ENCODE measurements at regions not wholly inside any gene's neighbourhood (a gene's known extent, or its start where the extent isn't known, plus 50 kb on each side); places are given as distances from the start of the nearest gene placed in this dataset.
"Not testable (repeated sequence)": the region's sequence is repeated elsewhere in the genome, so short reads cannot be mapped to it uniquely, and the experiment has no call there.

GRCh38 chr13:28573595-28574373 is 78.9 kb upstream of the FLT1 start:
- DNase-seq, result no peak

DNA sequence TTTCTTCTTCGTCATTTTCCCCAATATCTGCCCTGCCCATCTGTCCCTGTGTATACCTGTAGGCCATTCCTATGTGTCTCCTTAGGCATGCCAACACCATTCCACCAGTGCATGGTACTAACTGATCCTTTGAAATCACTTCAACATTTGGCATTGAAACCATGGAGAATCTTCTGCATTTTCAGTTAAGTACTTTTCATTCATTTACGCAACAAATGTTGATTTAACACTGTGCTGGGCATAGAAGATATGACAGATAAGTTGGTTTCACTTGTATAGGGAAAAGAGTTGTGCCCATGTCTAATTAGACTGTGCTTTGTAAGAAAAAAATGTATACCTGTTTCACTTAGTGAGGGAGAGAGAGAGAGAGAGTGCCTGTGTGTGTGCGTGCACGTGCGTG is 77.9 kb upstream of the FLT1 start:
- DNase-seq, result no peak

DNA sequence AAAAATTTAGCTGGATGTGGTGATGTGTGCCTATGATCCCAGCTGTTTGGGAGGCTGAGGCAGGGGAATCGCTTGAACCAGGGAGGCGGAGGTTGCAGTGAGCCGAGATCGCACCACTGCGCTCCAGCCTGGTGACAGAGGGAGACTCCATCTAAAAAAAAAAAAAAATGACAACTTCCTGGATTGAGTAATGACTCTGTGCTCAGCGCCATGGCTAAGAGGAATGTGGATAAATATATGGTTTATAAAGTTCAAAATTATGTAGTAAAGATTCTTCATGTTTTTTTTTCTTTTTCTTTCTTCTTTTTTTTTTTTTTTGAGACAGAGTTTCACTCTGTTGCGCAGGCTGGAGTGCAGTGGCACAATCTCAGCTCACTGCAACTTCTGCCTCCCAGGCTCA is 75.4 kb upstream of the FLT1 start:
- not testable (repeated sequence) for DNase-seq

- DNase-seq, result no peak
Observed at GRCh38 chr13:28569886-28570285, 75.0 kb upstream of the FLT1 start.

DNA sequence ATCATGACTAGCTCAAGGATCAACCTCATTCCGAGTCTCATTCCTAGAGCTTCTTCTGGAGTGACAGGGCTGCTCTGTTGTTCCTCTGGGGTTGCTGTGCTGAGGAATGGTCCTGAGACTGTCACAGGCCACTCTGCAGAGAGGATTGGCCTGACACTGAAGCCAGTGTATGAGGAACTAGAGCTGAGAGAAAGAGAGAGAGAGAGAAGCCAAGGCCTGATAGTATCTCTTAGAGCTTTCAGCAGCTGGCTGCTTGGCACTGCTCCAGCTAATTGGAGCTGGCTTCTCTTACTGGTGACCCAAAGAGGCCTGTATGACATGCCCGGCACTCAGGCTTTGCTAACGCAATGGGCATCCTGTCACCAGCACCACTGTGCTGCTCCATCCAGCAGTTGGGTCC is 73.4 kb upstream of the FLT1 start:
- peak; percentile 9 for DNase-seq

DNA sequence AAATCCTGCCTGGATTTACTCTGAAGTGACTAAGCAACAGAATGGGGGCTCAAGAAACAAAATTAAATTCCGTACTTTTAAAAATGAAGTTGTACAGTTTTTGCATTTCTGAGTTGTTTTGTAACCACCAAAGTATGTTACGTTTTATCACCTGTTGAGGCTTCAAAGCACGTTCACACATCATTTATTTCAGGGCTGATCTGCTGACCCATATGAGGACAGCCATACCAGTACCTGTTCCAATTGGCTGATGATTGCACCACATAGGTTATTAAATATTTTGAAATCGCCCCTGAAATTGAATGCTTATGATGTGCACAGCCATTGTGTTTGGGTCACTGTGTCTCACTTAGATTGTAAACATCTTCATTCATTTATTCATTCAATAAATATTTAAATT is 72.0 kb upstream of the FLT1 start:
- DNase-seq, result no peak

- no peak for DNase-seq
Observed at GRCh38 chr13:28566283-28566682, 71.4 kb upstream of the FLT1 start.

DNA sequence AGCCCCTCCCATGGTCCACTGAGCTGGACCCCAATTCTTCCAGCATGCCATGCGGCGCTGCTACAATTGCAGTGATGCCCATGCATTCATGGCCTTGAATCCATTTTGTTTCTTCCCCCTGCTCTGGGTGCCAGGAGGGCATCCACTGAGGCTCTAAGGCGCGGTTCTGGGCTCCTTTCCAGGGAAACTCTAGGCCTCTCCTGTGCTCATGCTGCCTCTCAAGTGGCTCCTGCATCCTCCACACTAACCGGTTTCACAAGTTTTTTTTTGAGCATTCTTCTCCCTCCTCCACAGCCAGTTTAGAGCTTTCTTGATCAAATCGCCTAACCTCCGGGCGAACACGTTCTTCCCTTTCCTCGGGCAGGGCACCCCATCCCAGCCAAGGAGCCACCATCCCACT is 69.1 kb upstream of the FLT1 start:
- no peak for DNase-seq

DNA sequence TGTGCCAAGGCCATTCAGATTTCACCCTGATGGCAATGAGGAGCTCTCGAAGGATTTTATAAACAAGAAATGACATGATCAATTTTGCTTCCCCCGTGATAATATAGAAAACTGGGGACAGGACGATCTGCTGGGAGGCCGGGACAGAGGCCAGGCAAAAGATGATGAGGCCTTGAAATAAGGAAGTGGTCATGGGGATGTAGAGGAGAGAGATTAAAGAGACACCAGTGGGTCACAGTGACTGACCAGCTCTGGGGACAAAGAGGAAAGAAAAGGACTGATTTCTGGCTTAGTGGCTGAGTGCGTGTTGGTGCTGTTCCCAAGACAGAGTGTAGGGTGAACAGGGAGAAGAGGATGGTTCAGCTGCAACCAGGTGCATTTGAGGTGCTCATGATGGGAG is 68.7 kb upstream of the FLT1 start:
- DNase-seq, result no peak

GRCh38 chr13:28560612-28561011 is 65.7 kb upstream of the FLT1 start:
- DNase-seq, result no peak

DNA sequence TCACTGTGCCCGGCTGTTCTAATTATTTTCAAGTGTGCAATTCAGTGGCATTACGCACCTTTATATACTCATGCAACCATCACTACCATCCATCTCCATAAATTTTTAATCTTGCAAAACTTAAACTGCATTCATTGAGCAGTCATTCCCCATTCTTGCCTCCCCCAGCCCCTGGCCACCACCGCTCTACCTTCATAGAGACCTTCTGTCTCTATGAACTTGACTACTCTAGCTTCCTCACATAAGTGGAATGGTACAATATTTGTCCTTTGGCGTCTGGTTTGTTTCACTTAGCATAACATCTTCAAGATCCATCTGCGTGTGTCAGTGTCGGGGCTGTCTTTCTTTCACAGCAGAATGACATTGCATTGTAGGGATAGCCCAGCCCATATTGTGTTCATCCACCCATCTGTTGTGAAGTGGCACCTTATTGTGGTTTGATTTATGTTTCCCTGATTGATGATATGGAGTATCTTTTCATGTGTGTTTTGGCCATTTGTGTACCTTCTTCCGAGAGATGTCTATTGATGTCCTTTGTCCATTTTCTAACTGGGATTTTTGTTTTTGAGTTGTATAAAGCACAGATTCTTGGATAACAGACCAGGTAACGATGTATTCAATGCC is 64.8 kb upstream of the FLT1 start:
- no peak for DNase-seq

GRCh38 chr13:28558567-28558966 is 63.6 kb upstream of the FLT1 start:
- DNase-seq, result no peak

DNA sequence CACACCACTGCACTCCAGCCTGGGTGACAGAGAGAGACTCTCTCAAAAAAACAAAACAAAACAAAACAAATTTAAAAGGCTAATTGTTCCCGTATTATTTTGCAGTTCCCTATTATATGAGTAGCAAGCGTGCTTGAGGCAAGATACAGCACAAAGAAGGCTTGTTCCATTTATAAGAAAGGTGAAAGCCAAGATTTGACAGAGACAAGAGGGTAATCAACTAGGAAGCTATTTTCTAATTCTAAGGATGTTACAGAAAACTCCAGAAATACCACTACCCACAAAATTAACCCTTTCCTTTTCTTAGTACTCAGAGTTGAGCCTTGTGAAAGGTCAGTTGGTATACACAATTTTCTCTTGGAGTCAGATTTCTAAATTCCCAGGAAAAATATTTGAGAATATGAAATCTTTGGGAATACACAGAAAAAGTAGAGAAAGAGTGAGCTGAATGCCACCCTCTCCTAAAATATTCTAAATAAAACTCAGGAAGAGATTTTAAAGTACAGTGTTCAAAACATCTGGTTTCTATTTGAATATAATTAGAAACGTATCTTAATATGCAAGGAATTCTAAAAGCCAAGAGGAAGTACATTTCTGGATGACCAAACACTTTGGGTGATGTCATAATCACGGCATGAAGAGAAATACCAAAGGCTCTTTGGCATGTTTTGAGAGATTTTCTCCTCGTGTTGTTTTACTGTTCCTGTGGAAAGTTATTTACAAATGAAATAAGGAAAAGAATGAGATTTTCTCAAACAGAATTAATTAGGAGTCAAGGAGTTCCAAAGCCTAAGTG is 63.0 kb upstream of the FLT1 start:
- DNase-seq, result no peak

DNA sequence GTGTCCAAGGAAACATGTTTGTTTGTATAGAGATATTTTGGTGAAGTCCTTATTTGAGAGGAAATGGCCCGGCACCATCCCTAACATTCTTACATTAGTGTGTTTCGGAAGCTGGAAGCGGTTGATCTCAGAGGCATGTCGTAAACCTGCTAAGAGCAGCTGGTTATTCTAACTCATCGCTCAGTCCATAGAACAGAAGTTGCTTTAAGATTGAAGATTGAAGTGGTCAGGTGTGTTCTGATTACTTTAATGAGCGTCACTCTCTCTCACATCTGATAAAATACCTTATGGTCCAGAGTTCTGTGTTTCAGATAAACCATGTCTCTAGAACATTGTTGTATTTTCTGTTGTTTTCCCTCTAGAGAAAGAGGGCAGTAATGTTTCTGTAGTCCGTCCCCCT is 60.2 kb upstream of the FLT1 start:
- no peak for DNase-seq

DNA sequence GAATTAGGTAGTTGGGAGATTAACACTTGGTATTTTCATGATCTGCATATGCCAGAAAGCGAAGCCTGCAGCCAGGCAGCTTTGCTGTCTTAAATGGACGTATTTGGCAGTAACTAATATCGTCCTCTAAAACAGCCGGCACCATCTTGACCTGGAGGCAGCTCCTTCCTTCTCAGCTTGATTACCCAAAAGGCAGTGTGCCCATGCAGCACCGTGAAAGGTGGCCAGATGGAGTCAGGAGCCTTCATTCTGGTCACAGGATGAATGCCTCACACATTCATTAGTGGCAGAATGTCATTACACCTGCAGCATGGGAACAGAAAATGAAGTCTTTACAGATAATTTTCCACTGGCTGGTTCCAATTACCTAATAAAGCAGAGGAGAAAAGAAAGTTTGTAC is 59.0 kb upstream of the FLT1 start:
- no peak for DNase-seq

GRCh38 chr13:28552288-28552687 is 57.4 kb upstream of the FLT1 start:
- DNase-seq, result no peak

- DNase-seq, result no peak
Observed at GRCh38 chr13:28551498-28551895, 56.6 kb upstream of the FLT1 start.

- DNase-seq, result no peak
Observed at GRCh38 chr13:28550721-28551497, 56.0 kb upstream of the FLT1 start.

DNA sequence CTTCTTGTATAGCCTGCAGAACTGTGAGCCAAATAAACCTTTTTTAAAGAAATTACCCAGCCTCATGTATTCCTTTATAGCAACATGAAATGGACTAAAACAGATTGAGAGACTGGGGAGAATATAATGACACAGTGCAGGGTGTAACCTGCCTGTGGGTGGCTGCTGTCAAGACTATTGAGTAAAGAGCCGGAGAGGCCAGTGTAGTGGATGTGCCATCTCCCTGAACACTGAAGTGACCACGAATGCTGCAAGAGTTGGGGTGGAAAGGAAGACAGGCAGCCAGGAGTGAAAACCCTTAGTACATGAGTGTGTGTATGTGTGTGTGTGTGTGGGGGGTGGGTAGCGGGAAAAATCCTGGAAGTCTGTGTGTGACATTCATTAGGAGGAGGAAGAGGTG is 55.2 kb upstream of the FLT1 start:
- no peak for DNase-seq

DNA sequence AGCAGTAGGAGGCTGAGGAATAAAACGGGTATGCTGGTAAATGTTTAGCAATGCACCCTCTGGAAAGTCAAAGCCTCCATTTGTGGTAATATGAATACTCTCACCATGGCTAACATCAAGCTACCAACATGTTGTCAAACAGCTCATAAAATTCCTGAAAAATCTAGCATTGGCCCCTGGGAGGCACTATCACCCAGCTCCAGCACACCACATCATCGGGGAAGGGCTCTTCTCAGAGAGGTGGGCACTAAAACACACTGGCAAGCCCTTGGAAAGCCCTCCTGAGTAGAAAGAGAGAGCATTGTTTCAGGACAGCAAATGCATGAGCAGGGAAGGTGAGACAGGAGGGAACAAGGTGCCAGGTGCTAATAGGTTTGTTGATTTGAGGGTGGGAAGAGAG is 53.9 kb upstream of the FLT1 start:
- DNase-seq, result no peak

DNA sequence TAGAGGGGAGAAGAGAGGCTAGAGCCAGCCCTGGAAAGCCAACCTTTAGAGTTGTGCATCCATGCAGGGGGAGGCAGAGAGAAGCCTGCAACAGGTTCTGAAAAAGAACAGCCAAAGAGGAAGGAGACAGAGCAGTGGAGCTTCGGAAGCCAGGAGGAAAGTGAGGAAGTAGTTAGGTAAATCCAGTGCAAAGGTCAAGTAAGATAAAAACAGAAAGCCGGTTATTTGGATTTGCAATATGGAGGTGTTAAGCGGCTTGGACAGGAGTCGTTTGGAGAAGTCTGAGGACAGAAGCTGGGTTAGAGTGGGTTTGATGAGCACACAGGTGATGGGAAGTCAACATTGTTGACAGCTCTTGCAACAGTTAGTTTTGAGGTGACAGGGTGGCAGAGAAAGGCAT is 53.5 kb upstream of the FLT1 start:
- DNase-seq, result no peak

- DNase-seq, result no peak
Observed at GRCh38 chr13:28545583-28546333, 50.8 kb upstream of the FLT1 start.
